ENCODE measurements at regions not wholly inside any gene's neighbourhood (a gene's known extent, or its start where the extent isn't known, plus 50 kb on each side); places are given as distances from the start of the nearest gene placed in this dataset.
A peak's percentile ranks its signal among the peaks of the same experiment; 100 is the strongest.
"Not testable (repeated sequence)": the region's sequence is repeated elsewhere in the genome, so short reads cannot be mapped to it uniquely, and the experiment has no call there.

DNA sequence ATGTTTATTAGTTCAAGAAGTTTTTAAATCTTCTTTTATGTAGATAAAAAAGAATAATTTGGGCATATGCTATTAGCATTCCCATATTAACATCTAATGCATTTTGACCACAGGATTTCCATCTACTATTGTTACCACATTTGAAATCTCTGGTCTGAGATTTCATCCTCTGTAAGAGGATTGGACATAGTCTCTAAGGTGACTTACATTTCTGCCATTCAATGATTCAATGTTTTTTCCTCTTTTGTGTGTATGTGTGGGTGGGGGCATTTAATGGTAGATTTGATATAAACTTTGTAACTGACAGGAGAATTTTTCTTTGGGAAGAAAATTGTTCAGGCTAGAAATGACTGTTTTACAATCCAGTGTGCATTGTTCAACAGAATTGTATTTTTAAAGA lies 307.3 kb upstream of the RBMS3 start:
- Histone ChIP-seq H3K36me3 (no peaks in the 10 kb centered on the region), H3K4me1 (no peaks in the 10 kb centered on the region), H3K9me3 (replicated peaks) (no peaks in the 10 kb centered on the region), H3K4me3 (no peak overlapping the region), H3K27me3 (no peaks in the 10 kb centered on the region), H3K27ac (no peak overlapping the region)
- no peak for DNase-seq

DNA sequence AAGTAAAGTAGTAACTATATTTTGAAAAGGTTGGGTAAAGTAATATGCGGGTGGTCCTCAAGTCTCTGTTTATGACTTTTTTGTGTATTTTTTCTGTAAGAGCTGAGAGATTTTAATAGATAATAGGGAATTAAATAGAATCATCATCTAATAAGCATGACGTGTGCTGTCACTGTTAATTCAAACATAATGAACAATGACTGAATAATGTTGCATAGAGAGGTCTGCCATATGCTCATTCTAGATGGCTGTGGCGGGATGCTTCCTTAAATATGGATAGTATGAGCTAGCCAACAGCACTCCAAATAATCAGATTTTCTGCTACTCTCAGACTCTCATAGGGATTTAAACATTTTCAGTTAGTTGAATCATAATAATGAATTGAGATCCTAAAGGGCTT lies 302.8 kb upstream of the RBMS3 start:
- DNase-seq = no peak
- no peaks in the 10 kb centered on the region for H3K36me3 ChIP-seq
- no peaks in the 10 kb centered on the region for H3K9me3 ChIP-seq (replicated peaks)
- no peak overlapping the region for H3K4me3 ChIP-seq
- H3K27ac ChIP-seq = no peak overlapping the region
- no peaks in the 10 kb centered on the region for H3K27me3 ChIP-seq
- H3K4me1 ChIP-seq = no peaks in the 10 kb centered on the region

GRCh38 chr3:28980131-28980530 lies 300.7 kb upstream of the RBMS3 start:
- Histone ChIP-seq H3K9me3 (replicated peaks) (no peaks in the 10 kb centered on the region), H3K36me3 (no peaks in the 10 kb centered on the region), H3K4me3 (no peak overlapping the region), H3K27ac (no peak overlapping the region), H3K27me3 (no peaks in the 10 kb centered on the region), H3K4me1 (no peaks in the 10 kb centered on the region)
- DNase-seq = no peak

GRCh38 chr3:28980631-28981030 lies 300.2 kb upstream of the RBMS3 start:
- Histone ChIP-seq H3K4me3 (no peak overlapping the region), H3K4me1 (no peaks in the 10 kb centered on the region), H3K27ac (no peak overlapping the region), H3K9me3 (replicated peaks) (no peaks in the 10 kb centered on the region), H3K36me3 (no peaks in the 10 kb centered on the region), H3K27me3 (no peaks in the 10 kb centered on the region)
- DNase-seq = no peak

DNA sequence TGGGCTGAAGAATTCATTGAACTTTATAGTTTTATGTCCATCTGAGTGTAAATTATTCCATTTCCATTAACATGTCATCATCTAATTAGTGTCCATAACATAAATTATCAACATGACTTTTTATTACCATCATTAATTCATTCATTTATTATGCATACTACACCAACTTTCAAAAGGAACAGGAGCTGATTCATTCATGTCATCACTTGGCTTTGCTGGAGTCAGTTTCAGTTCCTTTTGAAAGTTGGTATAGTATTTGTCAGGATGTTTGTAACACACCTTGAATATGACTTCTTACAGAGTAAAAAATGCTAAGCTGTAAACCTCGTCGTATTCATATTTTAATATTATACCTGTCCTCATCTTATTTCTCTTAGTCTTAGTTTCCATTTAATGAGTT lies 298.0 kb upstream of the RBMS3 start:
- Histone ChIP-seq H3K4me3 (no peak overlapping the region), H3K36me3 (no peaks in the 10 kb centered on the region), H3K27me3 (no peaks in the 10 kb centered on the region), H3K9me3 (replicated peaks) (no peaks in the 10 kb centered on the region), H3K4me1 (no peaks in the 10 kb centered on the region), H3K27ac (no peak overlapping the region)
- DNase-seq = no peak

DNA sequence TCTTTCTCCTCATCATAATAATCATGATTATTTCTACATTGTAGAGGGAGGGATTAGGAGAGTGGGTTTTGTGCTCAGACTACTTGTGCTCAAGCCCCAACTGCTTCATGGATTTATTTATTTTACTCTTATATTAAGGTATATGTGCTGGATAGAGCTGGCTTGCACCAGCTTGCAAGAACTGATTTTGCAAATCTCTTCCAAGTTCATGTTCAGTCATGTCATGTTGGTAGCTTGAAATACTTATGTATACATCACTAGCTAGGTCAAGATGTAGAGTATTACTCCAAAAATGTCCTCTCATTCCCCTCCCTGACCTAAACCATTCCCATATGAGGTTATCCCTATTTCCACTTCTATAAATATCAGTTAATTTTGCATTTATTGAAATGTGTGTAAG lies 293.9 kb upstream of the RBMS3 start:
- DNase-seq = no peak
- H3K4me1 ChIP-seq = no peaks in the 10 kb centered on the region
- no peaks in the 10 kb centered on the region for H3K27me3 ChIP-seq
- H3K36me3 ChIP-seq = no peaks in the 10 kb centered on the region
- H3K9me3 ChIP-seq (replicated peaks) = no peaks in the 10 kb centered on the region
- H3K4me3 ChIP-seq = no peak overlapping the region
- H3K27ac ChIP-seq = no peak overlapping the region

- H3K4me3 ChIP-seq = no peak overlapping the region
- no peaks in the 10 kb centered on the region for H3K4me1 ChIP-seq
- H3K27me3 ChIP-seq = no peaks in the 10 kb centered on the region
- H3K9me3 ChIP-seq (replicated peaks) = no peaks in the 10 kb centered on the region
- H3K36me3 ChIP-seq = no peaks in the 10 kb centered on the region
- H3K27ac ChIP-seq = no peak overlapping the region
- DNase-seq = no peak
These were observed 291.2 kb upstream of the RBMS3 start for GRCh38 chr3:28989646-28990089.

GRCh38 chr3:28994161-28994905 lies 286.5 kb upstream of the RBMS3 start:
- Histone ChIP-seq H3K36me3 (no peaks in the 10 kb centered on the region), H3K9me3 (replicated peaks) (no peaks in the 10 kb centered on the region), H3K4me3 (no peak overlapping the region), H3K27ac (no peak overlapping the region), H3K27me3 (no peaks in the 10 kb centered on the region), H3K4me1 (no peaks in the 10 kb centered on the region)
- DNase-seq = peak; percentile 4 to 9

GRCh38 chr3:29004885-29005599 lies 275.8 kb upstream of the RBMS3 start:
- no peaks in the 10 kb centered on the region for H3K27me3 ChIP-seq
- no peaks in the 10 kb centered on the region for H3K4me1 ChIP-seq
- no peak overlapping the region for H3K27ac ChIP-seq
- no peak for DNase-seq
- no peak overlapping the region for H3K4me3 ChIP-seq
- no peaks in the 10 kb centered on the region for H3K36me3 ChIP-seq
- no peaks in the 10 kb centered on the region for H3K9me3 ChIP-seq (replicated peaks)

DNA sequence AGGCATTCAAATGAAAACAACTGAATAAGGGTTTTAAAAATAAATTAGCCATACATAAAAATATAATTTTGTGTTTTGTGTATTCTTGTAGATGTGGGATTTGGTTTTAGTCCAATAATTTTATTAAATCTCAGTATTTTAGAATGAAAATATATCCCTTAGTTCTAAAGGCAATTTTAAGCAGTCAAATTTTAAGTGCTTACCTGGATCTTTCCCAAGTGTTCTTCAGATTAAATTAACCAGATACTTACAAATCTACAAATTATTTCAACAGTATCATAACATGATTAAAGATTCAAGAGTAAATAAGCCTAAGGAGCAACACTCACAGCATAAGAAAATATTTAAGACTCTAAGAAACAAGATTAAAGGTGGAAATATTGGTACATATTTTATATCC lies 275.0 kb upstream of the RBMS3 start:
- Histone ChIP-seq H3K27me3 (no peaks in the 10 kb centered on the region), H3K36me3 (no peaks in the 10 kb centered on the region), H3K27ac (no peak overlapping the region), H3K4me3 (no peak overlapping the region), H3K4me1 (no peaks in the 10 kb centered on the region), H3K9me3 (replicated peaks) (no peaks in the 10 kb centered on the region)
- DNase-seq = no peak

GRCh38 chr3:29011441-29011840 lies 269.4 kb upstream of the RBMS3 start:
- no peak for DNase-seq

GRCh38 chr3:29011966-29012365 lies 268.9 kb upstream of the RBMS3 start:
- Histone ChIP-seq H3K36me3 (no peaks in the 10 kb centered on the region), H3K4me3 (no peak overlapping the region), H3K9me3 (replicated peaks) (no peaks in the 10 kb centered on the region), H3K27me3 (no peaks in the 10 kb centered on the region), H3K27ac (no peak overlapping the region), H3K4me1 (no peaks in the 10 kb centered on the region)
- DNase-seq = no peak

More at GRCh38 chr3:29011441-29011840, 269.4 kb upstream of the RBMS3 start:
- no peaks in the 10 kb centered on the region for H3K27me3 ChIP-seq
- no peaks in the 10 kb centered on the region for H3K9me3 ChIP-seq (replicated peaks)
- H3K4me1 ChIP-seq = no peaks in the 10 kb centered on the region
- no peak overlapping the region for H3K27ac ChIP-seq
- H3K4me3 ChIP-seq = no peak overlapping the region
- H3K36me3 ChIP-seq = no peaks in the 10 kb centered on the region

DNA sequence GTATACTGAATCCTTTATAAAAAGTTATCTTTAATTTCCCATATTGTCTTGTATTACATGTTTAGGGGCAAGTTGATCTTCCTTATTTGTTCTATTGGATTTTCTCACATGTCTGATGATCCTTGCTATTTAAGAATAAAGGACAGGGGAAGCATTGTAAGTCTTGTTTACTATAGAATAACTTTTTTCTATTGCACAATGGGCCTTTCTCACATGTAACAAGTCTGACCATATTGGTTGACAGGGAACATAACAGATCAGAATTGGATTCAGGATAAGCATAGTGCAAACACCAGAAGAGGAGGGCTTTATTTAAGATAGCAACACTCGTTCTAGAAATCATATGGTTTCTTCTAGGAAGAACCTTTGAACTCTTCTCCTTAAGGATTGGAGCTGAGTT lies 257.9 kb upstream of the RBMS3 start:
- Histone ChIP-seq H3K4me1 (no peaks in the 10 kb centered on the region), H3K4me3 (no peak overlapping the region), H3K9me3 (replicated peaks) (no peaks in the 10 kb centered on the region), H3K27ac (no peak overlapping the region), H3K27me3 (no peaks in the 10 kb centered on the region), H3K36me3 (no peaks in the 10 kb centered on the region)
- no peak for DNase-seq

GRCh38 chr3:29026286-29026685 lies 254.6 kb upstream of the RBMS3 start:
- no peaks in the 10 kb centered on the region for H3K9me3 ChIP-seq (replicated peaks)
- H3K4me1 ChIP-seq = peaks cover 9% of the 10 kb centered on the region
- DNase-seq = no peak
- no peaks in the 10 kb centered on the region for H3K36me3 ChIP-seq
- no peaks in the 10 kb centered on the region for H3K27me3 ChIP-seq
- no peak overlapping the region for H3K27ac ChIP-seq
- H3K4me3 ChIP-seq = no peak overlapping the region

DNA sequence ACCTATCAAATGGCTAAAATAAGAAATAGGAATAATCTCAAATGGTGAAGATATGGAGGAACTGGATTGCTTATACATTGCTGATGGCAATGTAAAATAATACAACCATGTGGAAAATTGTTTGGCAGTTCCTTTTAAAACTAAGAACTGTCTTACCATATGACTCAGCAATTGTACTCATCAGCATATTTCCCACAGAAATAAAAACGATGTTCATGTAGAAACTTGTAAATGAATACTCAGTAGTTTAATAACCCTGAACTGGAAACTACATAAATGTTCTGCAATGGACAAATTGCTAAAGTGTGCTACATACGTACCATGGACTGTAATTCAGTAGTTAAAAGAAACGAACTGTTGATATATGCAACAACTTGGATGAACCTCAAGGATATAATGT lies 253.9 kb upstream of the RBMS3 start:
- H3K4me3 ChIP-seq = no peak overlapping the region
- DNase-seq = no peak
- H3K9me3 ChIP-seq (replicated peaks) = no peaks in the 10 kb centered on the region
- H3K4me1 ChIP-seq = peaks cover 9% of the 10 kb centered on the region
- H3K27me3 ChIP-seq = no peaks in the 10 kb centered on the region
- H3K36me3 ChIP-seq = no peaks in the 10 kb centered on the region
- H3K27ac ChIP-seq = no peak overlapping the region

GRCh38 chr3:29031175-29031574 lies 249.7 kb upstream of the RBMS3 start:
- not testable (repeated sequence) for H3K4me3 ChIP-seq, DNase-seq

More at GRCh38 chr3:29031175-29031574, 249.7 kb upstream of the RBMS3 start:
- not testable (repeated sequence) for H3K4me1 ChIP-seq; H3K36me3 ChIP-seq; H3K9me3 ChIP-seq (replicated peaks); H3K27me3 ChIP-seq; H3K27ac ChIP-seq
